ENCODE measurements at regions not wholly inside any gene's neighbourhood (a gene's known extent, or its start where the extent isn't known, plus 50 kb on each side); places are given as distances from the start of the nearest gene placed in this dataset.

DNA sequence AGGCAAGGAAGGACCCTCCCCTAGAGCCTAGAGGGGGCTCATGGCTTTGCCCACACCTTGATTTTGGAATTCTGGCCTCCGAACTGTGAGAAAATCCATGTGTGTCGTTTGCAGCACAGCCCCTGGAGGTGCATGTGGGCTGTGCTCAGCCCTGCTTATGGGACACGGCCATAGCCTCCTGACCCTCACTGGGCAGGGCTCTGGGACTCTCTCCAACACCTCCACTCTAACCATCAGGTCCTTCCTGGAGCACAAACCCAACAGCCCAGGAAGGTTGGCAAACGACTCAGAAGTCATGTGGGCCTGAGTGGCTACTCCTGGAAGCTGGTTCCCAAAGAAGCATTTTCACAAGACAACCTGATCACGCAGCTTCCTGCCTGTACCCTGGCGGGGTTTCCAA lies 144.1 kb downstream of the CTTN start:
- no peaks in the 10 kb centered on the region for H3K36me3 ChIP-seq (ENCODE audit: control insufficient read depth, insufficient read depth, low read length)
- no peaks in the 10 kb centered on the region for H3K9me3 ChIP-seq (ENCODE audit: control insufficient read depth, insufficient read depth, low read depth, low read length)
- no peaks in the 10 kb centered on the region for H4K20me1 ChIP-seq (ENCODE audit: control insufficient read depth, extremely low read depth, insufficient read depth, low read length)
- TF ChIP-seq EZH2 (IDR thresholded peaks at IDR 0.05; ENCODE audit: low read length, missing control alignments): no peak
- H3K27ac ChIP-seq (ENCODE audit: insufficient read depth, low read length): no peak overlapping the region
- H3K79me2 ChIP-seq (ENCODE audit: control insufficient read depth, insufficient read depth, low read length): no peaks in the 10 kb centered on the region
- no peak overlapping the region for H3K4me2 ChIP-seq (ENCODE audit: extremely low read depth, insufficient read depth, low read length)
- DNase-seq (ENCODE audit: low read depth in 2 of 2): no peak
- H3K4me1 ChIP-seq (ENCODE audit: control insufficient read depth, extremely low read depth, insufficient read depth, low read length): no peaks in the 10 kb centered on the region
- no peak overlapping the region for H2AFZ ChIP-seq (ENCODE audit: low read length)
- no peak overlapping the region for H3K9ac ChIP-seq (ENCODE audit: insufficient read depth, low read length)
- no peaks in the 10 kb centered on the region for H3K27me3 ChIP-seq (ENCODE audit: control insufficient read depth, insufficient read depth, low read length)
- no peak overlapping the region for H3K4me3 ChIP-seq (replicated peaks in 1 of 4; ENCODE audit: control extremely low read depth in 1 of 4, insufficient read depth in 1 of 4, low read depth in 3 of 4, low read length in 4 of 4)

DNA sequence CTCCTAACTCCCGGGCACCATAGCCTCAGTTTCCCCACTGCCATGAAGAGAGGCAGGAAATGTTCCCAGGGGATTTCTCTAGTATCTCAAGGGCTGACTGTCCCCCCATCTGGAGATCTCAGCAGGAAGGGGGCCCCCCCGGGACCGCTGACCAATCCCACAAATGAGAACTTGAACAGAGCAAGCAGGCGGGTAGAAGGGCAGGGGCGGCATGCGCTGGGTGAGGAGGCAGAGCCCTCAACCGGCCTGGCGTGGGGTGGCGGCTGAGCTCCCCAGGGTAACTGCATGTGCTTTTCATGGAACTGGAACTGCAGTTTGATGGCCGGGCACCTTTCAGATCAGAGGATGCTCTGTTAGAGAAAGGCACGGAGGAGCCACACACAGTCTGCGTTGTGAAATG lies 144.5 kb downstream of the CTTN start:
- DNase-seq (ENCODE audit: low read depth in 2 of 2): no peak
- H3K9me3 ChIP-seq (ENCODE audit: control insufficient read depth, insufficient read depth, low read depth, low read length): no peaks in the 10 kb centered on the region

DNA sequence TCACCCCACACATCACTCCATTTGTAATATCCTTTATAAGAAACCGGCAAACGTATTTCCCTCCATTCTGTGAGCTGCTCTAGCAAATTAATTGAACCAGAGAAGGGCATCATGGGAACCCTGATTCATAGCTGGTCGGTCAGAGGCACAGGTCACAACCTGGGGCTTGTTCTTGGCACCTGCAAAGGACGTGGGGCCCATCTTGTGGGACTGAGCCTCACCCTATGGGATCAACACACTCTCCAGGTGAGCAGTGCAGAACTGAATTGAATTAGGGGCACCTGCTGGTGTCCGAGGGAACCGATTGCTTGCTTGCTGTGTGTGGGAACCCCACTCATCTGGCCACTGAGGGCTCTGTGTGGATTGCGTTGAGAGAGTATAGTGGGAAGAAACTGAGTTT lies 145.3 kb downstream of the CTTN start:
- H3K27ac ChIP-seq (ENCODE audit: insufficient read depth, low read length): no peak overlapping the region
- no peak overlapping the region for H3K4me3 ChIP-seq (replicated peaks in 1 of 4; ENCODE audit: control extremely low read depth in 1 of 4, insufficient read depth in 1 of 4, low read depth in 3 of 4, low read length in 4 of 4)
- no peaks in the 10 kb centered on the region for H3K9me3 ChIP-seq (ENCODE audit: control insufficient read depth, insufficient read depth, low read depth, low read length)
- no peaks in the 10 kb centered on the region for H3K4me1 ChIP-seq (ENCODE audit: control insufficient read depth, extremely low read depth, insufficient read depth, low read length)
- no peak overlapping the region for H3K9ac ChIP-seq (ENCODE audit: insufficient read depth, low read length)
- no peak for DNase-seq (ENCODE audit: low read depth in 2 of 2)
- H3K4me2 ChIP-seq (ENCODE audit: extremely low read depth, insufficient read depth, low read length): no peak overlapping the region
- TF ChIP-seq, protein P1, sequence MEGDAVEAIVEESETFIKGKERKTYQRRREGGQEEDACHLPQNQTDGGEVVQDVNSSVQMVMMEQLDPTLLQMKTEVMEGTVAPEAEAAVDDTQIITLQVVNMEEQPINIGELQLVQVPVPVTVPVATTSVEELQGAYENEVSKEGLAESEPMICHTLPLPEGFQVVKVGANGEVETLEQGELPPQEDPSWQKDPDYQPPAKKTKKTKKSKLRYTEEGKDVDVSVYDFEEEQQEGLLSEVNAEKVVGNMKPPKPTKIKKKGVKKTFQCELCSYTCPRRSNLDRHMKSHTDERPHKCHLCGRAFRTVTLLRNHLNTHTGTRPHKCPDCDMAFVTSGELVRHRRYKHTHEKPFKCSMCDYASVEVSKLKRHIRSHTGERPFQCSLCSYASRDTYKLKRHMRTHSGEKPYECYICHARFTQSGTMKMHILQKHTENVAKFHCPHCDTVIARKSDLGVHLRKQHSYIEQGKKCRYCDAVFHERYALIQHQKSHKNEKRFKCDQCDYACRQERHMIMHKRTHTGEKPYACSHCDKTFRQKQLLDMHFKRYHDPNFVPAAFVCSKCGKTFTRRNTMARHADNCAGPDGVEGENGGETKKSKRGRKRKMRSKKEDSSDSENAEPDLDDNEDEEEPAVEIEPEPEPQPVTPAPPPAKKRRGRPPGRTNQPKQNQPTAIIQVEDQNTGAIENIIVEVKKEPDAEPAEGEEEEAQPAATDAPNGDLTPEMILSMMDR (conservative IDR thresholded peaks at IDR 0.05 in 1 of 2, IDR thresholded peaks at IDR 0.05 in 1 of 2; ENCODE audit: low read depth in 1 of 2, low read length in 2 of 2): no peak
- TF ChIP-seq EZH2 (IDR thresholded peaks at IDR 0.05; ENCODE audit: low read length, missing control alignments): no peak
- no peaks in the 10 kb centered on the region for H4K20me1 ChIP-seq (ENCODE audit: control insufficient read depth, extremely low read depth, insufficient read depth, low read length)
- no peaks in the 10 kb centered on the region for H3K27me3 ChIP-seq (ENCODE audit: control insufficient read depth, insufficient read depth, low read length)
- no peaks in the 10 kb centered on the region for H3K79me2 ChIP-seq (ENCODE audit: control insufficient read depth, insufficient read depth, low read length)
- H3K36me3 ChIP-seq (ENCODE audit: control insufficient read depth, insufficient read depth, low read length): no peaks in the 10 kb centered on the region
- no peak overlapping the region for H2AFZ ChIP-seq (ENCODE audit: low read length)

More for the DNA sequence above, 144.5 kb downstream of the CTTN start:
- no peak overlapping the region for H2AFZ ChIP-seq (ENCODE audit: low read length)
- H3K27me3 ChIP-seq (ENCODE audit: control insufficient read depth, insufficient read depth, low read length): no peaks in the 10 kb centered on the region
- no peaks in the 10 kb centered on the region for H3K79me2 ChIP-seq (ENCODE audit: control insufficient read depth, insufficient read depth, low read length)
- no peak overlapping the region for H3K4me2 ChIP-seq (ENCODE audit: extremely low read depth, insufficient read depth, low read length)
- H3K27ac ChIP-seq (ENCODE audit: insufficient read depth, low read length): no peak overlapping the region
- TF ChIP-seq, protein P1 (conservative IDR thresholded peaks at IDR 0.05 in 1 of 2, IDR thresholded peaks at IDR 0.05 in 1 of 2; ENCODE audit: low read depth in 1 of 2, low read length in 2 of 2): no peak
- TF ChIP-seq EZH2 (IDR thresholded peaks at IDR 0.05; ENCODE audit: low read length, missing control alignments): no peak
- no peaks in the 10 kb centered on the region for H4K20me1 ChIP-seq (ENCODE audit: control insufficient read depth, extremely low read depth, insufficient read depth, low read length)
- H3K36me3 ChIP-seq (ENCODE audit: control insufficient read depth, insufficient read depth, low read length): no peaks in the 10 kb centered on the region
- H3K4me3 ChIP-seq (replicated peaks in 1 of 4; ENCODE audit: control extremely low read depth in 1 of 4, insufficient read depth in 1 of 4, low read depth in 3 of 4, low read length in 4 of 4): no peak overlapping the region
- no peaks in the 10 kb centered on the region for H3K4me1 ChIP-seq (ENCODE audit: control insufficient read depth, extremely low read depth, insufficient read depth, low read length)
- H3K9ac ChIP-seq (ENCODE audit: insufficient read depth, low read length): no peak overlapping the region
